Naive thymus-derived CD4-positive, alpha-beta T cell (primary cell): ENCODE measurements at regions not wholly inside any gene's neighbourhood (a gene's known extent, or its start where the extent isn't known, plus 50 kb on each side); places are given as distances from the start of the nearest gene placed in this dataset.

ENCODE experiments used
- ATAC-seq: fragments of 150-1000 bp; cut with Tn5 transposase; 2 replicates; pipeline ENCODE4 v1.10.0; 2021; ENCODE audit warnings: mild to moderate bottlenecking, moderate library complexity
- CTCF ChIA-PET: fragments of 350-600 bp; sonication (Branson Sonifier 250); formaldehyde crosslinking; loops from one replicate; lab custom pipeline; 2021; ENCODE audit warnings: antibody characterized with exemption; lab: Charles Lee
- POLR2A ChIA-PET: fragments of 350-600 bp; sonication (Branson Sonifier 250); formaldehyde crosslinking; loops from one replicate; lab custom pipeline; 2021; ENCODE audit warnings: antibody characterized with exemption, inconsistent platforms; lab: Charles Lee
- DNase-seq, 9 donors: peaks; one replicate each; pipeline versions ENCODE4 v3.0.0 to v3.0.0-alpha.2; 2020 to 2022; ENCODE audit warnings: mixed read lengths in 1 of 9
- H3K27ac ChIP-seq: one replicate; pipeline ENCODE4 v1.7.0; 2013; ENCODE audit warnings: mild to moderate bottlenecking, low read depth, low read length, moderate library complexity
- H3K27me3 ChIP-seq, 2 donors: one replicate each; pipeline ENCODE4 v1.7.0; 2013; ENCODE audit warnings: low read length in 2 of 2, mild to moderate bottlenecking in 2 of 2, moderate library complexity in 2 of 2; ENCODE audit not compliant: control insufficient read depth in 2 of 2, insufficient read depth in 2 of 2
- H3K36me3 ChIP-seq, 3 experiments: 1 replicate in 2 of 3; 2 replicates in 1 of 3; pipeline ENCODE4 v1.7.0; 2013; ENCODE audit warnings: low read length in 3 of 3, mild to moderate bottlenecking in 3 of 3, moderate library complexity in 1 of 3; ENCODE audit not compliant: insufficient read depth in 3 of 3, control insufficient read depth in 2 of 3
- H3K4me1 ChIP-seq, 2 donors: one replicate each; pipeline ENCODE4 v1.7.0; 2013; ENCODE audit warnings: low read length in 2 of 2, mild to moderate bottlenecking in 2 of 2, moderate library complexity in 1 of 2; ENCODE audit not compliant: control insufficient read depth in 2 of 2, insufficient read depth in 2 of 2
- H3K4me3 ChIP-seq: 2 replicates; pipeline ENCODE4 v1.7.0; 2013; ENCODE audit warnings: mild to moderate bottlenecking, low read length
- H3K9me3 ChIP-seq, 3 experiments: 1 replicate in 2 of 3; 2 replicates in 1 of 3; pipeline ENCODE4 v1.7.0; 2013; ENCODE audit warnings: low read length in 3 of 3; ENCODE audit not compliant: control insufficient read depth in 2 of 3
- H3K27ac Mint-ChIP-seq, 9 donors: one replicate each; pipeline ENCODE4 v1.8.0; 2020 to 2022; ENCODE audit warnings: mixed read lengths in 9 of 9, mild to moderate bottlenecking in 8 of 9, moderate library complexity in 5 of 9, inconsistent platforms in 2 of 9
- H3K27me3 Mint-ChIP-seq, 5 donors: one replicate each; pipeline ENCODE4 v1.8.0; 2021 to 2022; ENCODE audit warnings: mixed read lengths in 5 of 5, mild to moderate bottlenecking in 1 of 5
- H3K36me3 Mint-ChIP-seq, 5 donors: one replicate each; pipeline ENCODE4 v1.8.0; 2020 to 2022; ENCODE audit warnings: mixed read lengths in 5 of 5, mild to moderate bottlenecking in 3 of 5, inconsistent platforms in 1 of 5
- H3K4me1 Mint-ChIP-seq, 7 donors: one replicate each; pipeline ENCODE4 v1.8.0; 2020 to 2022; ENCODE audit warnings: mixed read lengths in 7 of 7, mild to moderate bottlenecking in 3 of 7, inconsistent platforms in 1 of 7
- H3K4me3 Mint-ChIP-seq, 10 donors: one replicate each; pipeline ENCODE4 v1.8.0; 2020 to 2022; ENCODE audit warnings: mild to moderate bottlenecking in 10 of 10, mixed read lengths in 10 of 10, moderate library complexity in 6 of 10, inconsistent platforms in 2 of 10
- H3K9me3 Mint-ChIP-seq, 11 donors: one replicate each; pipeline ENCODE4 v1.8.0; 2020 to 2022; ENCODE audit warnings: mixed read lengths in 11 of 11, mild to moderate bottlenecking in 4 of 11, inconsistent platforms in 1 of 11, moderate library complexity in 1 of 11
- intact Hi-C, 2 donors: fragments of 100-400 bp; cut with micrococcal nuclease; formaldehyde crosslinking; loops; one replicate each; pipeline ENCODE4 v1.15.1; 2023

DNA sequence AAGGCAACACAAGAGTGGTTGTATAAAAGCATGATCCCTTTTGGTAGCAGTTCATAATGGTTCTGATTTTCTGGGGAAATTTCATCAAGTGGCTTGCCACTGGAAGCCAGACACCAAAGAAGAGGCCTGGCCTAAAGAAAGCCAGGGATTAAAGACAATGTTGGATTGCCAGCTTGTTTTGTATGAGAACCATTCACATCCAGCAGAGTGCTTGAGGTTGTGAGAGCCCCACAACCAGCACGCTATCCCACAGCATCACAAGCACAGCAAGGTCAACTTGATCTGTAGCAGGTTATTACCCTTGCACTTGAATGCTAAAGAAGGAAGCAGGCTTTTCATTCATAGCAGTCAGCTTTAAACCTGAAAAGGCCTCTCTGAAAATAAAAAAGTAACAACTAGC is 399.8 kb downstream of the PLPP3 start:
- Histone ChIP-seq H3K9me3 (no peaks in the 10 kb centered on the region), H3K4me3 (no peak overlapping the region), H3K27me3 (no peaks in the 10 kb centered on the region), H3K27ac (no peak overlapping the region), H3K4me1 (no peaks in the 10 kb centered on the region), H3K36me3 (no peaks in the 10 kb centered on the region)
- intact Hi-C loops = no loop called here
- ATAC-seq (no peak), DNase-seq (no peak)
- Mint-ChIP-seq H3K9me3 (peaks cover 0 to 2% (median 0%) of the 10 kb centered on the region in 11 donors), H3K27me3 (peaks cover 0 to 13% (median 0%) of the 10 kb centered on the region in 5 donors), H3K4me3 (no peak overlapping the region), H3K27ac (no peak overlapping the region), H3K4me1 (no peaks in the 10 kb centered on the region), H3K36me3 (no peaks in the 10 kb centered on the region)
- ChIA-PET POLR2A (no interaction called here), CTCF (no interaction called here)

DNA sequence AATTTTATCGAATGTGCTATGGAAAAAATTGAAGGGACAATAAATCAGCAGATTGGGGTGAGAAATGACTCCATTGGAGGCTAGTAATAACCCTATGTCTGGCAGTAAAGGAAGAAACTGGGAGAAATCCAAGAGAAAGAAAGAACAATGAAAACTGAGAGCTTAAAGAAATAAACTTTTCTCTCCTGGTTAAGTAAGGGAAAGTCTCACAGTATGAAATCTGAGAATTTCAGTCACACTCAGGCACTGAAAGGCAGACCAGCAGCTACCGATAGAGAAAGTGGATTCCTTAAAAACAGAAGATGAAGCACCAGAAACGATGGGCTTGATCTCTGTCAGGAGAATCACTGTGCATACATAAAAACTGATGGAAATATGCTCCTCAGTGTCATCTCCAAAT is 404.2 kb downstream of the PLPP3 start:
- no peaks in the 10 kb centered on the region for H3K36me3 Mint-ChIP-seq
- no peaks in the 10 kb centered on the region for H3K9me3 ChIP-seq
- no peaks in the 10 kb centered on the region for H3K27me3 ChIP-seq
- H3K4me1 ChIP-seq = no peaks in the 10 kb centered on the region
- no peak overlapping the region for H3K4me3 ChIP-seq
- H3K27ac Mint-ChIP-seq = no peak overlapping the region
- ChIA-PET POLR2A (interaction anchor here (0.7 kb wide), 1 partner anchor 31 kb away, joined by 3 read pairs; no protein-coding TSS in a partner anchor), CTCF (interaction anchor here (0.6 kb wide), 1 partner anchor 16 kb away, joined by 4 read pairs; no protein-coding TSS in a partner anchor)
- peaks cover 0 to 13% (median 0%) of the 10 kb centered on the region in 5 donors for H3K27me3 Mint-ChIP-seq
- H3K36me3 ChIP-seq = no peaks in the 10 kb centered on the region
- H3K4me3 Mint-ChIP-seq = no peak overlapping the region
- DNase-seq (no peak), ATAC-seq (no peak)
- no peak overlapping the region for H3K27ac ChIP-seq
- intact Hi-C loops = no loop called here
- peaks cover 0 to 5% (median 0%) of the 10 kb centered on the region in 11 donors for H3K9me3 Mint-ChIP-seq
- H3K4me1 Mint-ChIP-seq = no peaks in the 10 kb centered on the region

DNA sequence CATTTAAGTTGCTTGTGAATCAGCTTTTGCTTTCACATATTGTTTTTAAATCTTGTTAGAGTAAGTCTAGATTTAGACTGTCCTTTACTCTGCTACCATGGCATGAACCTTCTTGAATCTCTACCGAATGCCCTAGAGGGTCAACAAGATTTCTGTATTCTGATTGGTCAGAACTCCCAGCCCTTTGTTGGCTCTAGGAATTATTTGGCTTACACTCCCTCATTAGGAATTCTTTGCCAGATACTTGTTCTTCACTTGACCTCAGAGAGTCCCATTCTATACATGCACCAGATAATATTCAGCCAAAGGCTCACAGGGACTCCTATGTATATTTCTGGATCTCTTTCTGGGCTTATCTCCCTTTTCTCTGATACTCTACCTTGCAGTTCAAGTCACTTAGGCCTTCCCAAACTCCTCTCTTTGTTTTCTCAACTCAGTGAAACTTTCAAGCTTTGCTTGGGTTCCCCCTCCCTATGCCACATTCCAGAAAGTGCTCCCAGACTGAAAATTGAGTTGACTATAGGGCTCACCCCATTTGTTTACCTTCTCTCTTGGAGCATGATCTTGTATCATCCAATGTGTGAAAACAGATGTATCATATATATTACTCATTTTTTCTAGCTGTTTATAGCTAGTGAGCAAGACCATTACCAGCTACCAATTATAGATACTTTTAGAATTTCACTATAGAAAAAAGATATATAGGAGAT is 405.0 kb downstream of the PLPP3 start:
- Mint-ChIP-seq H3K27ac (no peak overlapping the region), H3K4me3 (no peak overlapping the region), H3K9me3 (peaks cover 0 to 5% (median 0%) of the 10 kb centered on the region in 11 donors), H3K36me3 (no peaks in the 10 kb centered on the region), H3K27me3 (peaks cover 0 to 13% (median 0%) of the 10 kb centered on the region in 5 donors), H3K4me1 (no peaks in the 10 kb centered on the region)
- ChIA-PET POLR2A (interaction anchor here (0.7 kb wide), 1 partner anchor 32 kb away, joined by 3 read pairs; no protein-coding TSS in a partner anchor), CTCF (no interaction called here)
- H3K9me3 ChIP-seq = no peaks in the 10 kb centered on the region
- H3K27me3 ChIP-seq = no peaks in the 10 kb centered on the region
- no peak for ATAC-seq
- H3K27ac ChIP-seq = no peak overlapping the region
- H3K4me3 ChIP-seq = no peak overlapping the region
- intact Hi-C loops = no loop called here
- no peaks in the 10 kb centered on the region for H3K4me1 ChIP-seq
- no peak for DNase-seq
- H3K36me3 ChIP-seq = no peaks in the 10 kb centered on the region

DNA sequence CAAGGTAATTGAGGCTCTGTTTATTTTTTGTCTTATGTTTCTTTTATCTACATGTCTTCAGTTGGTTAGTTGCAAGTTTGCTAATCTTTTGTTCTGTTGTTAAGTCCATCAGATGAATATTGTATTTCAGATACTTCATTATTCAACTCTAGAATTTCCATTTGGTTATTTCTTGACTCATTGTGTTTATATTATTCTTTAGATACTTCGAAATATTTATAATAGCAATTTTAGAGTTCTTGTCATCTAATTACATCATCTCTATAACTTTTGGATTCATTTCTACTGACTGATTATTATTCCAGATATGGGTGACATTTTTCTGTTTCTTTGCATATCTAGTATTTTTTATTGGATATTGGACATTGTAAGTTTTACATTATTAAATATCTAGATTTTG is 405.6 kb downstream of the PLPP3 start:
- H3K27me3 ChIP-seq = no peaks in the 10 kb centered on the region
- H3K27ac Mint-ChIP-seq = no peak overlapping the region
- H3K36me3 Mint-ChIP-seq = no peaks in the 10 kb centered on the region
- H3K9me3 ChIP-seq = no peaks in the 10 kb centered on the region
- peaks cover 0 to 5% (median 0%) of the 10 kb centered on the region in 11 donors for H3K9me3 Mint-ChIP-seq
- intact Hi-C loops = no loop called here
- no peaks in the 10 kb centered on the region for H3K4me1 Mint-ChIP-seq
- no peak for DNase-seq
- no peak for ATAC-seq
- ChIA-PET CTCF (no interaction called here), POLR2A (no interaction called here)
- H3K4me3 Mint-ChIP-seq = no peak overlapping the region
- H3K4me3 ChIP-seq = no peak overlapping the region
- peaks cover 0 to 13% (median 0%) of the 10 kb centered on the region in 5 donors for H3K27me3 Mint-ChIP-seq
- no peaks in the 10 kb centered on the region for H3K36me3 ChIP-seq
- H3K27ac ChIP-seq = no peak overlapping the region
- no peaks in the 10 kb centered on the region for H3K4me1 ChIP-seq

DNA sequence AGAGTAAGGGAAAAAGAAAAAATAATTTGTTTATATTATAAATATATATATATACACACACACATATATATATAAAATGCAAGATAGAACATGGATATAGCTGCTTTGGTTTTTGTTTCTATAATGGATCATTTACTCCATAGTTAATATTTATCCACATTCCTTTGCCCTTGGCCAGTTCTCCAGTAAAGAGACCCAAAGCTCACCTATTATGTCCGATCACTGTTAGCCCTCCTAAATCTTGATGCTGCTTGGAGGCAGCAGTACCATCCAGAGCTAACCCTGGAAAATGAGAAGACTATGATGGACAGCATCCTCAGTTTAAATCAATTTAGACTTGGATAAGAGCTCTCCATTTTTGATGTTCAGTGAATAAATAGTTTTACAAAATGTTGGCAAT is 407.7 kb downstream of the PLPP3 start:
- no peaks in the 10 kb centered on the region for H3K4me1 Mint-ChIP-seq
- peaks cover 0 to 13% (median 0%) of the 10 kb centered on the region in 5 donors for H3K27me3 Mint-ChIP-seq
- no peak overlapping the region for H3K4me3 Mint-ChIP-seq

DNA sequence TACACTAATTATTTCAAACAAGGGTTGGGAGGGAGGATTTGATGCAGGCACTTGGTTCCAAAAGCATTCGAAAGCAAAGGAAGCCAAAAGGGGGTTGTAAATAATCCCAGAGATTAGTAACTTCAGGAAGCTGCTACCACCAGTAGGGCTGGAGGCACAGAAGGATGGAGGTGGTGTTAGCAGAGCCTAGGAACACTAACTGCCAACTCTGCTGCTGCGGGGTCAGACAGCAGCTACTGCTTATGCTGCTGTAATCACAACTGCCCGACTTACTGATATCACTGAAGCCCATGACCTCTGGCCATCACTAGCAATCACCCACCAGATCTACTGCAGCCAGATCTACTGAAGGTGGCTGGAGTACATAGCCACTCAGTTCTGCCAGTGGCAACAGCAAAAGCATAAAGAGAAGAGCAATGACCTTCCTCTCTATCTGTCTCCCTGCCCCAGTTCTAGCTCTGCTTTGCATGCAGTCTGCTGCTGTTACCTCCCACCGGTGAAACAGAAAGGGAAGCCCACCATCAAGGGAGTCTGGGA is 408.5 kb downstream of the PLPP3 start:
- Mint-ChIP-seq H3K4me3 (no peak overlapping the region), H3K36me3 (peaks cover 0 to 4% (median 0%) of the 10 kb centered on the region in 5 donors), H3K9me3 (peaks cover 0 to 7% (median 0%) of the 10 kb centered on the region in 11 donors), H3K4me1 (no peaks in the 10 kb centered on the region), H3K27ac (no peak overlapping the region), H3K27me3 (peaks cover 0 to 15% (median 5%) of the 10 kb centered on the region in 5 donors)
- no peaks in the 10 kb centered on the region for H3K4me1 ChIP-seq
- H3K27me3 ChIP-seq = no peaks in the 10 kb centered on the region
- intact Hi-C loops = no loop called here
- DNase-seq = no peak
- POLR2A ChIA-PET = no interaction called here
- H3K9me3 ChIP-seq = no peaks in the 10 kb centered on the region
- no peak for ATAC-seq
- H3K4me3 ChIP-seq = no peak overlapping the region
- CTCF ChIA-PET = no interaction called here
- no peak overlapping the region for H3K27ac ChIP-seq
- no peaks in the 10 kb centered on the region for H3K36me3 ChIP-seq

More for the DNA sequence above, 407.7 kb downstream of the PLPP3 start:
- no peak for DNase-seq
- ChIA-PET POLR2A (no interaction called here), CTCF (no interaction called here)
- no peaks in the 10 kb centered on the region for H3K9me3 ChIP-seq
- no peak for ATAC-seq
- H3K36me3 ChIP-seq = no peaks in the 10 kb centered on the region
- H3K4me3 ChIP-seq = no peak overlapping the region
- intact Hi-C loops = no loop called here
- Mint-ChIP-seq H3K27ac (no peak overlapping the region), H3K36me3 (no peaks in the 10 kb centered on the region), H3K9me3 (peaks cover 0 to 5% (median 0%) of the 10 kb centered on the region in 11 donors)
- H3K27ac ChIP-seq = no peak overlapping the region
- H3K4me1 ChIP-seq = no peaks in the 10 kb centered on the region
- no peaks in the 10 kb centered on the region for H3K27me3 ChIP-seq

DNA sequence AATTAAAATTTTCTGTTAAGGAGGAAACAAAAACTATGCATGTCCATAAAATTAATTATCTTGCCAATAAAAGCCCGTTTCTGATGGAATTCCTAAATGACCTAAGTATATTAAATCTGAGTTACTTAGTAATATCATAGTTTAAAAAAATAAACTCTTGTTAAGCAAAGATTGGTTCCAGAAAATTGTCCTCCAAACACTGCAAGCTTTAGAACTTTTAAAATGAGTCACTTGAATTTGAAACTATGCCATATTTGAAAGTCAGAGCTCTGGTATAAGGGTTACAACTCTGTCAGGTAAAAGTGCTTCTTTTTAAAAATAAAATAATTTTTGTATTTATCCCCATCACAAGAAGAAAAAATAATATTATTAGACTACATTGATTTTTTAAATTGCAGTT is 409.5 kb downstream of the PLPP3 start:
- peaks cover 0 to 9% (median 1%) of the 10 kb centered on the region in 11 donors for H3K9me3 Mint-ChIP-seq
- DNase-seq (no peak), ATAC-seq (no peak)
- Histone ChIP-seq H3K36me3 (no peaks in the 10 kb centered on the region), H3K27me3 (no peaks in the 10 kb centered on the region), H3K4me1 (no peaks in the 10 kb centered on the region), H3K9me3 (no peaks in the 10 kb centered on the region), H3K4me3 (no peak overlapping the region), H3K27ac (no peak overlapping the region)
- peaks cover 0 to 11% (median 10%) of the 10 kb centered on the region in 5 donors for H3K27me3 Mint-ChIP-seq
- no peaks in the 10 kb centered on the region for H3K4me1 Mint-ChIP-seq
- CTCF ChIA-PET = no interaction called here
- intact Hi-C loops = no loop called here
- no peak overlapping the region for H3K4me3 Mint-ChIP-seq
- H3K27ac Mint-ChIP-seq = no peak overlapping the region
- POLR2A ChIA-PET = no interaction called here
- peaks cover 0 to 5% (median 0%) of the 10 kb centered on the region in 5 donors for H3K36me3 Mint-ChIP-seq
